ENCODE measurements at regions not wholly inside any gene's neighbourhood (a gene's known extent, or its start where the extent isn't known, plus 50 kb on each side); places are given as distances from the start of the nearest gene placed in this dataset.

- Histone ChIP-seq H3K36me3 (no peaks in the 10 kb centered on the region), H3K4me3 (no peak overlapping the region), H3K9me3 (no peaks in the 10 kb centered on the region), H3K27me3 (replicated peaks; ENCODE audit: insufficient read depth) (no peaks in the 10 kb centered on the region), H3K27ac (no peak overlapping the region), H3K4me1 (ENCODE audit: control insufficient read depth in 1 of 2, low read depth in 2 of 2) (no peaks in the 10 kb centered on the region)
- no peak for TF ChIP-seq CTCF (IDR thresholded peaks at IDR 0.05)
- DNase-seq (ENCODE audit: low spot score) (no peak), ATAC-seq (ENCODE audit: insufficient number of reproducible peaks, low FRiP score, low read depth) (no peak)
Measured at GRCh38 chr10:112083472-112083871, 100.1 kb downstream of the GPAM start.

- TF ChIP-seq CTCF (IDR thresholded peaks at IDR 0.05) = no peak
- H3K36me3 ChIP-seq = no peaks in the 10 kb centered on the region
- DNase-seq (ENCODE audit: low spot score) (no peak), ATAC-seq (ENCODE audit: insufficient number of reproducible peaks, low FRiP score, low read depth) (no peak)
- H3K27ac ChIP-seq = no peak overlapping the region
- no peaks in the 10 kb centered on the region for H3K4me1 ChIP-seq (ENCODE audit: control insufficient read depth in 1 of 2, low read depth in 2 of 2)
- H3K27me3 ChIP-seq (replicated peaks; ENCODE audit: insufficient read depth) = no peaks in the 10 kb centered on the region
- H3K4me3 ChIP-seq = no peak overlapping the region
- H3K9me3 ChIP-seq = no peaks in the 10 kb centered on the region
Measured at GRCh38 chr10:112087953-112088456, 95.6 kb downstream of the GPAM start.

GRCh38 chr10:112091703-112092102, 91.9 kb downstream of the GPAM start:
- DNase-seq (ENCODE audit: low spot score) (no peak), ATAC-seq (ENCODE audit: insufficient number of reproducible peaks, low FRiP score, low read depth) (no peak)
- H3K27ac ChIP-seq = no peak overlapping the region

DNA sequence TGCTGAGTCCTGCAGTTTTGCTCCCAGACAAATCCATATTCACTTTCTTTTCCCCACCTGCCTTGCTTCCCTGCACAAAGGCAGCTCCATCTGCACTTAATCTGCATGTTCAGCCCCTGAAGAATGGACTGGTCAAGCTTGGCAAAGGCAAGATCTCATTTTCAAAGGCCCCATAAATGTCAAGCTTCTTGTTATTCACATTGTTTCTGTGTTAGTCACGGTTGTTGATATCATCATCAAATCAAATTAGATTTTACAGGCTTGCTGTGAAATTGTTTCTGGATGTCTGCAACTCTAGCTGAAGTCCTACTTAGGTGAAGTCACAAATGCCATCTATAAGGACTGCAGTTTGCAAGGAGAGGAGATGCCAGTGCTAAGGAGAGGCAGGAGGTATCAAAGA, 91.0 kb downstream of the GPAM start:
- Histone ChIP-seq H3K4me3 (no peak overlapping the region), H3K36me3 (no peaks in the 10 kb centered on the region), H3K27ac (no peak overlapping the region), H3K4me1 (ENCODE audit: control insufficient read depth in 1 of 2, low read depth in 2 of 2) (no peaks in the 10 kb centered on the region), H3K27me3 (replicated peaks; ENCODE audit: insufficient read depth) (no peaks in the 10 kb centered on the region), H3K9me3 (no peaks in the 10 kb centered on the region)
- TF ChIP-seq CTCF (IDR thresholded peaks at IDR 0.05) = no peak
- no peak for DNase-seq (ENCODE audit: low spot score)
- ATAC-seq (ENCODE audit: insufficient number of reproducible peaks, low FRiP score, low read depth) = no peak

More at GRCh38 chr10:112091703-112092102, 91.9 kb downstream of the GPAM start:
- Histone ChIP-seq H3K4me3 (no peak overlapping the region), H3K27me3 (replicated peaks; ENCODE audit: insufficient read depth) (no peaks in the 10 kb centered on the region), H3K36me3 (no peaks in the 10 kb centered on the region), H3K9me3 (no peaks in the 10 kb centered on the region), H3K4me1 (ENCODE audit: control insufficient read depth in 1 of 2, low read depth in 2 of 2) (no peaks in the 10 kb centered on the region)
- no peak for TF ChIP-seq CTCF (IDR thresholded peaks at IDR 0.05)

DNA sequence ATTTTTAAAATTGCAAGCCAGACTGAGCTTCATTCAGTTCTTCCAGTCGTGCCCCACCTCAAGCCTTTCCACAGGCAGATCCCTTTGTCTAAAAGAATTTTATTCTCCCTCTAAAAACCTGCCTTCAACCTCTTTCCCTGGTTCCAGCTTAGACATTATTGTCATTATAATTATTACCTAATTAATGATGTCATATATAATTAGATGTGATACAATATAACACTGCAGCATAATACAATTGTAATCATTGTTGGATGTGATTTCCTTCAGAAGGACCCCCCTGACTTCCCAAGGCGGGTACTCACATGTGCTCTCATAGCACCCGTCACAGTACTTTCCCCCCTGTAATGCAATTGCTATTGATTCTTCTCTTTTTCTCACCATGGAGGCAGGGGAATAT, 88.6 kb downstream of the GPAM start:
- no peak overlapping the region for H3K27ac ChIP-seq
- TF ChIP-seq CTCF (IDR thresholded peaks at IDR 0.05) = no peak
- no peaks in the 10 kb centered on the region for H3K4me1 ChIP-seq (ENCODE audit: control insufficient read depth in 1 of 2, low read depth in 2 of 2)
- DNase-seq (ENCODE audit: low spot score) (no peak), ATAC-seq (ENCODE audit: insufficient number of reproducible peaks, low FRiP score, low read depth) (no peak)
- H3K4me3 ChIP-seq = no peak overlapping the region
- no peaks in the 10 kb centered on the region for H3K36me3 ChIP-seq
- H3K27me3 ChIP-seq (replicated peaks; ENCODE audit: insufficient read depth) = no peaks in the 10 kb centered on the region
- no peaks in the 10 kb centered on the region for H3K9me3 ChIP-seq
